HL-60 (cell line): ENCODE measurements at regions not wholly inside any gene's neighbourhood (a gene's known extent, or its start where the extent isn't known, plus 50 kb on each side); places are given as distances from the start of the nearest gene placed in this dataset.

Source experiments
- DNase-seq, 2 experiments: peaks; one replicate each; pipeline ENCODE4 v3.0.0-alpha.2; 2010 to 2020; ENCODE audit warnings: low read depth in 1 of 2, low spot score in 1 of 2
- H3K27ac ChIP-seq: fragments of 250-450 bp; sonication (Bioruptor Pico); replicated peaks from 2 replicates; pipeline ENCODE4 v1.5.1; 2020; ENCODE audit warnings: mild to moderate bottlenecking, moderate library complexity
- H3K27me3 ChIP-seq: fragments of 250-450 bp; sonication (Bioruptor Pico); 2 replicates; pipeline ENCODE4 v1.5.1; 2021; ENCODE audit warnings: mild to moderate bottlenecking, moderate library complexity; ENCODE audit not compliant: insufficient read depth, poor library complexity, severe bottlenecking
- H3K4me3 ChIP-seq: replicated peaks from 2 replicates; pipeline ENCODE4 v1.5.1; 2011; ENCODE audit warnings: mild to moderate bottlenecking, control low read depth, low read length; ENCODE audit not compliant: insufficient read depth
- CTCF ChIP-seq: IDR thresholded peaks from one replicate; pipeline ENCODE4 v1.5.1; 2011; ENCODE audit warnings: low read length, control low read depth, inconsistent platforms; ENCODE audit not compliant: insufficient read depth
- GABPA ChIP-seq: IDR thresholded peaks from 2 replicates; pipeline ENCODE4 v1.6.1; 2012; ENCODE audit warnings: low read depth
- POLR2AphosphoS5 ChIP-seq: IDR thresholded peaks from 2 replicates; pipeline ENCODE4 v1.6.1; 2012; ENCODE audit warnings: low read depth
- REST ChIP-seq: IDR thresholded peaks from 2 replicates; pipeline ENCODE4 v1.6.1; 2012; ENCODE audit warnings: low read depth; ENCODE audit not compliant: insufficient replicate concordance
- SPI1 ChIP-seq: IDR thresholded peaks from 2 replicates; pipeline ENCODE4 v1.6.1; 2012; ENCODE audit warnings: low read depth, mild to moderate bottlenecking, borderline replicate concordance

- DNase-seq: no peak
- no peak overlapping the region for H3K27ac ChIP-seq
- no peaks in the 10 kb centered on the region for H3K27me3 ChIP-seq
- H3K4me3 ChIP-seq: no peak overlapping the region
- no peak for TF ChIP-seq REST
- TF ChIP-seq SPI1: no peak
- TF ChIP-seq GABPA: no peak
- no peak for TF ChIP-seq CTCF
- TF ChIP-seq POLR2AphosphoS5: no peak
These were observed 181.8 kb upstream of the CACNA2D1 start for GRCh38 chr7:82625377-82625776.

- TF ChIP-seq REST: no peak
- no peak for TF ChIP-seq POLR2AphosphoS5
- no peak for TF ChIP-seq SPI1
- no peak for TF ChIP-seq GABPA
- Histone ChIP-seq H3K27me3 (no peaks in the 10 kb centered on the region), H3K4me3 (no peak overlapping the region), H3K27ac (no peak overlapping the region)
- no peak for DNase-seq
These were observed 181.4 kb upstream of the CACNA2D1 start for GRCh38 chr7:82624965-82625364.

DNA sequence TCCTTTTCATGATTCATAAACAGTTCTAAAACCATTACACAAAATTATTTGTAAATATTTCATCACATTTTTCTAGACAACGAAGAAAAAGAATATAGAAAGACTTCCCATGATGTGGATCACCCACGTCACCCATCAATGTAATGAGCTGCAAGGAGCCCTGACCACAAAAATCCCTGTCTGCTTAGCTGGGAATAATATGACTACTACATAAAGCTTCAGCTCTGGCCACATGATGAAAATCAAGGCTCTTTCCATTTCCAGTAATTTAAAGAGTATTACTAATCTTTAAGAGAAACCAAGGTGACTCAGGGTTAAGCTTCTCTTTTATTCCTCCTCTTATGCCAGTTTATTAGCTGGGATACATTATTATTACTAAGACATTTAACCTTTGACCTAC lies 180.8 kb upstream of the CACNA2D1 start:
- DNase-seq: no peak
- Histone ChIP-seq H3K4me3 (no peak overlapping the region), H3K27me3 (no peaks in the 10 kb centered on the region), H3K27ac (no peak overlapping the region)
- TF ChIP-seq CTCF (no peak), REST (no peak), GABPA (no peak), SPI1 (no peak), POLR2AphosphoS5 (no peak)

DNA sequence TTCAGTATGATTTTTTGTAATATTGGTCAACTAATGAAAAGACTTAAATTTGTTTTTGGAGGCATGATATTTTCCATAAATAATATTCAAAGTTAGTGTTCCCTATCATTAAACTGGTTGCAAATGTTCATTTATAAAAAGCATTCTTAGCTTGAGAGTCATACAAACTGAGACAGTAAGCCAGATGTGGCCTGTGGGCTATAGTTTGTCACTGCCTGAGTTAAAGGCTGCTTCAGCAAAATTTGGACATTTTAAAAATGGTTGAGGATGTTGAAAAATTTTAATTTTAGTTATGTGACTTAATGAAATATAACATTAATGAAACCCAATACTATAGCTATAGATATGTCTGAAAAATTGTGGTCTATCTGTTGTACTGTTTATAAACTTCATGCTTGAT lies 180.2 kb upstream of the CACNA2D1 start:
- no peak for DNase-seq
- Histone ChIP-seq H3K27me3 (no peaks in the 10 kb centered on the region), H3K27ac (no peak overlapping the region), H3K4me3 (no peak overlapping the region)
- TF ChIP-seq CTCF: no peak
- no peak for TF ChIP-seq GABPA
- no peak for TF ChIP-seq REST
- no peak for TF ChIP-seq SPI1
- TF ChIP-seq POLR2AphosphoS5: no peak
